Natural killer cell (primary cell): ENCODE measurements at regions not wholly inside any gene's neighbourhood (a gene's known extent, or its start where the extent isn't known, plus 50 kb on each side); places are given as distances from the start of the nearest gene placed in this dataset.

Experiments
- ATAC-seq, 3 donors: fragments of 150-1000 bp in 2 of 3; fragments of 200-7000 bp in 1 of 3; cut with Tn5 transposase; 1 replicate in 1 of 3; 2 replicates in 2 of 3; pipeline ENCODE4 v1.10.0; 2021; ENCODE audit warnings: mild to moderate bottlenecking in 2 of 3, moderate library complexity in 2 of 3
- DNase-seq, 2 donors: peaks; one replicate each; pipeline versions ENCODE4 v3.0.0 to v3.0.0-alpha.2; 2013 to 2021; ENCODE audit warnings: mixed read lengths in 1 of 2
- H3K27ac ChIP-seq: one replicate; pipeline ENCODE4 v1.5.1; 2013; ENCODE audit warnings: mild to moderate bottlenecking, low read length
- H3K27me3 ChIP-seq: one replicate; pipeline ENCODE4 v1.6.1; 2013; ENCODE audit warnings: low read length; ENCODE audit not compliant: control insufficient read depth, insufficient read depth
- H3K36me3 ChIP-seq: one replicate; pipeline ENCODE4 v1.6.1; 2013; ENCODE audit warnings: low read length; ENCODE audit not compliant: control insufficient read depth, insufficient read depth
- H3K4me1 ChIP-seq: one replicate; pipeline ENCODE4 v1.6.1; 2013; ENCODE audit warnings: low read length; ENCODE audit not compliant: control insufficient read depth, insufficient read depth
- H3K4me3 ChIP-seq: one replicate; pipeline ENCODE4 v1.5.1; 2013; ENCODE audit warnings: low read length
- H3K9me3 ChIP-seq: one replicate; pipeline ENCODE4 v1.6.1; 2013; ENCODE audit warnings: low read length; ENCODE audit not compliant: control insufficient read depth, insufficient read depth
- H3K27ac Mint-ChIP-seq, 2 donors: one replicate each; pipeline ENCODE4 v1.8.0; 2022; ENCODE audit warnings: mild to moderate bottlenecking in 2 of 2, mixed read lengths in 2 of 2, moderate library complexity in 1 of 2
- H3K27me3 Mint-ChIP-seq, 2 donors: one replicate each; pipeline ENCODE4 v1.8.0; 2022; ENCODE audit warnings: low read depth in 2 of 2, mixed read lengths in 2 of 2
- H3K36me3 Mint-ChIP-seq: one replicate; pipeline ENCODE4 v1.8.0; 2022; ENCODE audit warnings: mixed read lengths
- H3K4me1 Mint-ChIP-seq, 2 donors: one replicate each; pipeline ENCODE4 v1.8.0; 2022; ENCODE audit warnings: mixed read lengths in 2 of 2
- H3K4me3 Mint-ChIP-seq: one replicate; pipeline ENCODE4 v1.8.0; 2022; ENCODE audit warnings: mild to moderate bottlenecking, moderate library complexity, mixed read lengths
- H3K9me3 Mint-ChIP-seq, 2 donors: one replicate each; pipeline ENCODE4 v1.8.0; 2022; ENCODE audit warnings: mixed read lengths in 2 of 2
- WGBS: methylation state at CpG from one replicate; pipeline ENCODE4 v1.1.7; 2013; ENCODE audit warnings: missing lambda C conversion rate; ENCODE audit not compliant: insufficient coverage; 5-methylcytosine and 5-hydroxymethylcytosine counted together
- intact Hi-C: fragments of 100-400 bp; cut with micrococcal nuclease; formaldehyde crosslinking; loops from one replicate; pipeline ENCODE4 v1.14.2; 2022
- TF ChIP-seq, protein P1 (sequence below): fragments of 200-600 bp; IDR thresholded peaks from one replicate; pipeline ENCODE4 v1.8.0; 2022; ENCODE audit warnings: antibody characterized with exemption

DNA sequence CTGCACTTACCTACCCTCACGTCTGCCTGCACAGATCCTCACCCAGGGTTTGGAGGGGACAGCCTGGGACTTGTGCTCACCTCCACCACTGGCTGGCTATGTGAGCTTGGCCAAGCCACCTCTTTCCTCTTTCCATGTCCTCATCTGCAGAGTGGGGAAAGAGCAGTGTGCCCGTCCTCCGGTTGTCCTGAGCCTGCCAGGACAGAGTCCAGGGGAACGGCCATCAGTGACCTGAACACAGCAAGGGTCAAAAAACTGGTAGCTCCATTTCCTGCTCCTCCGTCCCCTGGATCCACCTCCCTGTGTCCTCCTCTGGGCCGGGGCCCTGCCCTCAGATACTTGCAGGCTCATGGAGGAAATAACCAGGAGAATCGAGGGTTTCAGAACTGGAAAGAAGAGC, 187.7 kb downstream of the OLFM1 start:
- H3K4me3 Mint-ChIP-seq, result no peak overlapping the region
- no peaks in the 10 kb centered on the region for H3K36me3 Mint-ChIP-seq
- H3K27ac ChIP-seq, result no peak overlapping the region
- DNase-seq (no peak), ATAC-seq (no peak)
- H3K9me3 ChIP-seq, result no peaks in the 10 kb centered on the region
- intact Hi-C loops, result no loop called here
- H3K4me1 ChIP-seq, result no peaks in the 10 kb centered on the region
- TF ChIP-seq, protein P1, sequence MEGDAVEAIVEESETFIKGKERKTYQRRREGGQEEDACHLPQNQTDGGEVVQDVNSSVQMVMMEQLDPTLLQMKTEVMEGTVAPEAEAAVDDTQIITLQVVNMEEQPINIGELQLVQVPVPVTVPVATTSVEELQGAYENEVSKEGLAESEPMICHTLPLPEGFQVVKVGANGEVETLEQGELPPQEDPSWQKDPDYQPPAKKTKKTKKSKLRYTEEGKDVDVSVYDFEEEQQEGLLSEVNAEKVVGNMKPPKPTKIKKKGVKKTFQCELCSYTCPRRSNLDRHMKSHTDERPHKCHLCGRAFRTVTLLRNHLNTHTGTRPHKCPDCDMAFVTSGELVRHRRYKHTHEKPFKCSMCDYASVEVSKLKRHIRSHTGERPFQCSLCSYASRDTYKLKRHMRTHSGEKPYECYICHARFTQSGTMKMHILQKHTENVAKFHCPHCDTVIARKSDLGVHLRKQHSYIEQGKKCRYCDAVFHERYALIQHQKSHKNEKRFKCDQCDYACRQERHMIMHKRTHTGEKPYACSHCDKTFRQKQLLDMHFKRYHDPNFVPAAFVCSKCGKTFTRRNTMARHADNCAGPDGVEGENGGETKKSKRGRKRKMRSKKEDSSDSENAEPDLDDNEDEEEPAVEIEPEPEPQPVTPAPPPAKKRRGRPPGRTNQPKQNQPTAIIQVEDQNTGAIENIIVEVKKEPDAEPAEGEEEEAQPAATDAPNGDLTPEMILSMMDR, result no peak
- no peak overlapping the region for H3K4me3 ChIP-seq
- H3K27me3 Mint-ChIP-seq, result peaks cover 0 to 5% of the 10 kb centered on the region in 2 donors
- no peaks in the 10 kb centered on the region for H3K36me3 ChIP-seq
- no peaks in the 10 kb centered on the region for H3K9me3 Mint-ChIP-seq
- no peak overlapping the region for H3K27ac Mint-ChIP-seq
- H3K4me1 Mint-ChIP-seq, result no peaks in the 10 kb centered on the region
- WGBS, result 81% methylated on average over 7 of the region's 7 CpGs
- H3K27me3 ChIP-seq, result no peaks in the 10 kb centered on the region

DNA sequence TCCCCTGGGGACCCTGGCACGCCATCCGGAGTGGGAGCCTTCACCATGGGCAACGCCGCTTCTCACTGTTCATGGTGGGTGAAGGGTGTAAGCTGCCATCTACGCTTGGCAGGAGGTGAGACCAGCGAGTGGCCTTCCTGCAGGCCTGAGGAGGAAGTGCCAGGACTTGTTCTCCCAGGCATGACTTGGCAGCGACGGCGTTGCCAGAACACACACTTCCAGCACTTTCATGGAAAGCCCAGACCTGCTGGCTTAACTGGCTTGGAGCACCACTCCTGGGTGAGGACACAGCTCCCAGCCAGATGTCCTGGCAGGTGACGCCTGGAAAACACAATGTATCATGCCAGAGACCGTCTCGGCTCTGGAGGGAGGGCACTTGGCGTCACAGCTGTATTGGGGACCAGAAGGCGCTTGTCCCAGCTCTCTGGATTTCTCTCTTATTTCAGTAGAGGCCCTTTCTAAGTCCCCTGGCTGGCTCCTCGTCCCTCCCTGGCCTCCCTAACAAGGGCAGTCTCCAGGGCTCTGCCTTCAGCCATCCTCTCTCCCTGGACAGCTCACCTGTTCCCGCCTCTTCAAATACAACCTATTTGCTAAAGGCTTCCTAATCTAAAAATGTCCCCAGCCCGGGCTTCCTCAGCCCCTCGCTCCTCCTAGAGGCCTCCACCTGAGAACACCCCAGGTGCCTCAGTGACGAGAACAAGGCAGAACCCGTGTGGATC, 188.3 kb downstream of the OLFM1 start:
- ATAC-seq, result no peak
- TF ChIP-seq, protein P1, result no peak

DNA sequence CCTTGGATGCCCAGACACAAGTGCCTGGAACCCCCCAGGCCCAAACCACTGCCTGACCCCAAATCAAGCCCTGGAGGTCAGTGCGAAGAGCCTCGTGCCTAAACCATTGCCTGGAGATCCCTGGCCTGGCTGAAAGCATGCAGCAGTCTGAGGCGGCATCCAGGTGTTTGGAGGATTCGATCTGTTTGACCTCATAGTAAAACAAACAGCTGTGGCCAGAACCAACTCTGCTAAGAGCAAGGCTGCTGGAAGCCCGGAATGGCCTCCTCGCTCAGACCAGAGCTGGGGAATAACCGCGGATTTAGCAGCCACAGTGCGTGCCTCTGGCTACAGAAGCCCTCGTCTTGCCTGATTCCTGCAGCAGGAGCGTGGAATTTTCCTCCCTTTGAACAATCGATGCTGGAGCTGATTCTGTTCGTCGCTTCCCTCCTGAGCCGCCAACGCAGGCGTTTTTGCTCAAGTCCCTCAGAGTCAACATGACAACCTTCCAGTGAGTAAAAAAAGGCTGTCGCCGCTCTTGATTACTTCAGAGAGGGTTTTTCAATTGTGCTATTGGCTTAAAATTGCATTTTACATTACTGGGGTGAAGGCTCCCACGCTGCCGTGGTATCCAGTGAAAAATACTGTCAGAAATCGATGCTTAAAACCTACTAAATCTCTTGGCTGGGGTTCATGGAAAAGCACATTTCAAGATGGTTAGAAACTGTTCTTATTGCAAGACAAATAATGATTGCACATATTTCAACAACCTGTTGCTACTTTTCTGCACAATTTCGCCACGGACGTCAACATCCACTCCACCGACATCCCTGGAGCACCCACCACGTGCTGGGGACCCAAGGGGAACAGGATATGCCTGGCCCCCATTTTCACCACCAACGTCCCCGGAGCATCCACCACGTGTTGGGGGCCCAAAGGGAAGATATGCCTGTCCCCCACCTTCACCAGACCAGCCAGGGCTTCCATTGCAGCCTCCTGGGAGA, 190.0 kb downstream of the OLFM1 start:
- Histone ChIP-seq H3K4me1 (no peaks in the 10 kb centered on the region), H3K4me3 (no peak overlapping the region), H3K9me3 (no peaks in the 10 kb centered on the region), H3K27me3 (no peaks in the 10 kb centered on the region), H3K27ac (no peak overlapping the region), H3K36me3 (no peaks in the 10 kb centered on the region)
- ATAC-seq (no peak), DNase-seq (no peak)
- H3K36me3 Mint-ChIP-seq, result no peaks in the 10 kb centered on the region
- TF ChIP-seq, protein P1, result no peak
- no peaks in the 10 kb centered on the region for H3K27me3 Mint-ChIP-seq
- H3K27ac Mint-ChIP-seq, result no peak overlapping the region
- intact Hi-C loops, result no loop called here
- no peaks in the 10 kb centered on the region for H3K9me3 Mint-ChIP-seq
- 83% methylated on average over 30 of the region's 30 CpGs for WGBS
- H3K4me3 Mint-ChIP-seq, result no peak overlapping the region
- no peaks in the 10 kb centered on the region for H3K4me1 Mint-ChIP-seq

More for the DNA sequence above, 188.3 kb downstream of the OLFM1 start:
- Mint-ChIP-seq H3K36me3 (no peaks in the 10 kb centered on the region), H3K27ac (no peak overlapping the region), H3K4me3 (no peak overlapping the region), H3K27me3 (peaks cover 0 to 5% of the 10 kb centered on the region in 2 donors), H3K4me1 (no peaks in the 10 kb centered on the region), H3K9me3 (no peaks in the 10 kb centered on the region)
- Histone ChIP-seq H3K4me3 (no peak overlapping the region), H3K36me3 (no peaks in the 10 kb centered on the region), H3K27me3 (no peaks in the 10 kb centered on the region), H3K27ac (no peak overlapping the region), H3K4me1 (no peaks in the 10 kb centered on the region), H3K9me3 (no peaks in the 10 kb centered on the region)
- 88% methylated on average over 20 of the region's 20 CpGs for WGBS
- intact Hi-C loops, result no loop called here
- DNase-seq, result no peak
